Upper lobe of right lung (tissue), 1 donor: ENCODE measurements at regions not wholly inside any gene's neighbourhood (a gene's known extent, or its start where the extent isn't known, plus 50 kb on each side); places are given as distances from the start of the nearest gene placed in this dataset.

ENCODE experiments used
- ATAC-seq: fragments of 200-7000 bp; cut with Tn5 transposase; one replicate; pipeline ENCODE4 v1.9.1; 2020; ENCODE audit warnings: mild to moderate bottlenecking, moderate library complexity
- DNase-seq: peaks from one replicate; pipeline ENCODE4 v3.0.0-alpha.2; 2020
- H3K27ac ChIP-seq: fragments of 200-600 bp; one replicate; pipeline ENCODE4 v1.8.0; 2022
- H3K27me3 ChIP-seq: fragments of 200-600 bp; one replicate; pipeline ENCODE4 v1.8.0; 2022; ENCODE audit warnings: mild to moderate bottlenecking
- H3K36me3 ChIP-seq: fragments of 200-600 bp; one replicate; pipeline ENCODE4 v1.8.0; 2022
- H3K4me1 ChIP-seq: fragments of 200-600 bp; one replicate; pipeline ENCODE4 v1.8.0; 2022
- H3K4me3 ChIP-seq: fragments of 200-600 bp; one replicate; pipeline ENCODE4 v1.8.0; 2022; ENCODE audit warnings: mild to moderate bottlenecking
- H3K9me3 ChIP-seq: fragments of 200-600 bp; one replicate; pipeline ENCODE4 v1.8.0; 2022
- CTCF ChIP-seq: fragments of 200-600 bp; IDR thresholded peaks from one replicate; pipeline ENCODE4 v1.8.0; 2022; ENCODE audit warnings: antibody characterized with exemption
- intact Hi-C: fragments of 100-400 bp; cut with DNase I; formaldehyde crosslinking; loops from one replicate; pipeline ENCODE4 v1.11.0; 2022
- donor health status: DM: no; HTN: yes; CAD: no; lungs with severe emphysema.

- Histone ChIP-seq H3K27ac (no peak overlapping the region), H3K36me3 (no peaks in the 10 kb centered on the region), H3K4me3 (no peak overlapping the region), H3K27me3 (no peaks in the 10 kb centered on the region), H3K9me3 (no peaks in the 10 kb centered on the region), H3K4me1 (no peaks in the 10 kb centered on the region)
- DNase-seq (peak; percentile 40), ATAC-seq (no peak)
- no peak for TF ChIP-seq CTCF
- intact Hi-C loops, result no loop called here
Observed at GRCh38 chr1:29653034-29653810, 416.9 kb downstream of the PTPRU start.

DNA sequence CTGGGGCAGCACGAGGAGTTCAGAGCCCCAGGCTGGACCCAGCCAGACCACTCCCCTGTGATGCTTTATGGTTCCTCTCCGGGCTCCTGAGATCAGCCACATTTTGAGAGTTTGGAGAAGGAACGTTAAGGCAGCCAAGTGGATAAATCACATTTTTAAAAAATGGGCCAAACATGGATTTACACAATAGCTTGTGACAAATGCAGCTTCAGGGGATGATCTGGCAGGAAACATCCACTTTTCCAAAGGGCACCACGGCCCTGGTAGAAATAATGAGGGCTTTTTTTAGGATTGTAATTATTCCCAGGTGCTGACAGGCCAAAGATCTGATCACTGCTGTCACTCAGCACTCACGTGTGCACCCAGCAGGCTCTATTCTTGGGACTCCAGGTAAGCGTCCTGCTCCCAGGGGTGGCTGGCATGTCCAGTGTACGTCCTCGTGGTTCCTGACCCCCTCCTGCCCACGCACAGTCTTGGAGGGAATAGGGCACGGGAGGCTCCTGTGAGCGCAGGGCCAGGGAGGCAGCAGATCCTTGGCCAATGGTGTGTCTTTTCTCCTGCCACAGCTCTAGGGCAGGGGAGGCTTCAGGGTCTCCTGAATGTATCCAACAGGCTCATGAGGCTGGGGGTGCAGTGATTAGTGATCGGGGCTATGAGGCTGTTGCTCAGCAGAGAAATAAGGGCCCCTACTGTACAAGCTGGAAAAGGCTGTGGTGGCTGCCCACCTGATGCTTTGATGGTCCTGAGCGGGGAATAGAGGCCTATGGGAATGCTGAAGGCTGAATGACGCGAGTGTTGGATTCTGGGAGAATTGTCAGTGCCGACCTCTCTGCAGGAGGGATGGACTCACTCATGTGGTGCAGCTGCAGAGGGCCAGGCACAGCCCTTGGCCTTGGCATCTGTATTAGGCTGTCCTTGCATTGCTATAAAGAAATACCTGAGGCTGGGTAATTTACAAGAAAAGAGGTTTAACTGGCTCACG is 415.7 kb downstream of the PTPRU start:
- H3K27me3 ChIP-seq, result no peaks in the 10 kb centered on the region
- intact Hi-C loops, result no loop called here
- DNase-seq (peak; percentile 26), ATAC-seq (no peak)
- no peaks in the 10 kb centered on the region for H3K36me3 ChIP-seq
- no peak overlapping the region for H3K27ac ChIP-seq
- H3K4me3 ChIP-seq, result no peak overlapping the region
- H3K9me3 ChIP-seq, result no peaks in the 10 kb centered on the region
- TF ChIP-seq CTCF, result no peak
- no peaks in the 10 kb centered on the region for H3K4me1 ChIP-seq

DNA sequence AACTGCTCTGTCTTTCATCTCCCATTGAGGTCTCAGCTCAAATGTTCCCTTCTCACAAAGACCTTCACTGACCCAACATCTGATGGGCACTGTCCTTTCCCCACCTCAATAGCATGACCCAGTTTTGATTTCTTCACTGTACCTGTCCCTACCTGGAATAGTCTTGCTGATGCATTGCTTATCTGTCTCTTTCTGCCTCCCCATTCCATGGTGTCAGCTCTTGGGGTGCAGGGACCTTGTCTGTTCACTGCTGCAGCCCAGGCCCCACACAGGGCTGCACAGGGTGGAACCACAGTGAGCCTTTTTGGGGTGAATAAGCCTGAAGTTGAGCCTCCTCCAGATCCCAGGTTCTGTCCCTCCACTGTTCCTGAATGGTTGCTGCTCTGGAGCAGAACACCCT is 414.9 kb downstream of the PTPRU start:
- Histone ChIP-seq H3K9me3 (no peaks in the 10 kb centered on the region), H3K27ac (no peak overlapping the region), H3K4me1 (no peaks in the 10 kb centered on the region), H3K27me3 (no peaks in the 10 kb centered on the region), H3K36me3 (no peaks in the 10 kb centered on the region), H3K4me3 (no peak overlapping the region)
- no peak for TF ChIP-seq CTCF
- ATAC-seq, result no peak
- peak; percentile 9 for DNase-seq
- intact Hi-C loops, result no loop called here

DNA sequence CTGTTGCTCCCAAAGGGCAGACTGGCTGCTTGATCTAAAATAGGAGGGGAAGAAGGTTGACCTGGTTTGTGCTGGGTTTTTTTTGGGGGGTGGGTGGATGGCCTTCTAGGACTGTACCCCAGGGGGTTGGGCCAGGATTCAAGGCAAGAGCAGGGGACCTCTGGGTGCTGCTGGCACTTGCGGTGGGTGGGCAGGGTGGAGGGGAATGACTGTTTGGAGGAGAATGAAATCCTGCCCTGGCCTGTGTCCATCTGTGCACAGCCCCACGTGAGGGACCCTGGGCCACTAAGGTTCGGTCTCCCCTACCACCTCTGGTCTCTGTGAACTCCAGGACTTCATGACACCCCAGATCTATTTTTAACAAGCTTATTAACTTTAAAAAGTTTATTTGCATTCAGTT is 414.2 kb downstream of the PTPRU start:
- no peak overlapping the region for H3K27ac ChIP-seq
- H3K9me3 ChIP-seq, result no peaks in the 10 kb centered on the region
- H3K36me3 ChIP-seq, result no peaks in the 10 kb centered on the region
- no peak for DNase-seq
- intact Hi-C loops, result no loop called here
- H3K27me3 ChIP-seq, result no peaks in the 10 kb centered on the region
- no peak for ATAC-seq
- H3K4me3 ChIP-seq, result no peak overlapping the region
- TF ChIP-seq CTCF, result no peak
- no peaks in the 10 kb centered on the region for H3K4me1 ChIP-seq

GRCh38 chr1:29650041-29650400 is 413.7 kb downstream of the PTPRU start:
- Histone ChIP-seq H3K9me3 (no peaks in the 10 kb centered on the region), H3K27ac (no peak overlapping the region), H3K27me3 (no peaks in the 10 kb centered on the region), H3K4me3 (no peak overlapping the region), H3K4me1 (no peaks in the 10 kb centered on the region), H3K36me3 (no peaks in the 10 kb centered on the region)
- no peak for ATAC-seq
- intact Hi-C loops, result no loop called here
- no peak for TF ChIP-seq CTCF
- DNase-seq, result no peak
